Osteocyte (in vitro differentiated cells): ENCODE measurements at regions not wholly inside any gene's neighbourhood (a gene's known extent, or its start where the extent isn't known, plus 50 kb on each side); places are given as distances from the start of the nearest gene placed in this dataset.

Experiments
- DNase-seq: peaks from one replicate; pipeline ENCODE4 v3.0.0; 2021; ENCODE audit warnings: mixed read lengths; ENCODE audit not compliant: unreplicated experiment; ENCODE audit errors: extremely low spot score
- H3K27ac Mint-ChIP-seq: one replicate; pipeline ENCODE4 v1.8.0; 2021; ENCODE audit warnings: mild to moderate bottlenecking, mixed read lengths; ENCODE audit not compliant: unreplicated experiment
- H3K27me3 Mint-ChIP-seq: one replicate; pipeline ENCODE4 v1.8.0; 2021; ENCODE audit warnings: mixed read lengths; ENCODE audit not compliant: unreplicated experiment
- H3K36me3 Mint-ChIP-seq: one replicate; pipeline ENCODE4 v1.8.0; 2021; ENCODE audit warnings: mixed read lengths; ENCODE audit not compliant: unreplicated experiment
- H3K4me1 Mint-ChIP-seq: one replicate; pipeline ENCODE4 v1.8.0; 2021; ENCODE audit warnings: mixed read lengths; ENCODE audit not compliant: unreplicated experiment
- H3K4me3 Mint-ChIP-seq: one replicate; pipeline ENCODE4 v1.8.0; 2021; ENCODE audit warnings: mild to moderate bottlenecking, moderate library complexity, mixed read lengths; ENCODE audit not compliant: unreplicated experiment
- H3K9me3 Mint-ChIP-seq: one replicate; pipeline ENCODE4 v1.8.0; 2021; ENCODE audit warnings: mixed read lengths; ENCODE audit not compliant: unreplicated experiment
- CTCF ChIP-seq: fragments of 200-600 bp; sonication (generic); IDR thresholded peaks from 2 replicates; pipeline ENCODE4 v1.5.0; 2021; ENCODE audit warnings: antibody characterized with exemption, mild to moderate bottlenecking, moderate library complexity

DNA sequence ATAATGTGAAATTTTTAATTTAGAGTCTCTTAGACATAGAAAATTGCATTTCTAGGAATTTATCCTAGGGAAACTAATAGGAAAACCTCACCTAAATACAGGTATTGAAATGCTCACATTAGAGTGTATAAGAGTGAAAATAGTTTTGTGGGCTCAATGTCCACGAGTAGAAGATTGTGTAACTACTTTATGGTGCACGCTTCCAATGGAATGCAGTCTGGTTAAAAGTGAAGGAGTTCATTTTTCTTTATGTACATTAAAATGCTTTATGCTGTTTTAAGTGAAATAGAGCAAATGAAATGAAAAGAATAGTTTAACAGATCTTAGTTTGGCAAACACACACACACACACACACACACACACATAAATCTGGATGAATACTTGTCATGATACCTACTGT, 278.2 kb downstream of the USP25 start:
- Mint-ChIP-seq H3K9me3 (peaks cover 13% of the 10 kb centered on the region), H3K36me3 (no peaks in the 10 kb centered on the region), H3K27ac (no peak overlapping the region), H3K4me3 (no peak overlapping the region), H3K27me3 (no peaks in the 10 kb centered on the region), H3K4me1 (peaks cover 7% of the 10 kb centered on the region)
- TF ChIP-seq CTCF: no peak
- no peak for DNase-seq

DNA sequence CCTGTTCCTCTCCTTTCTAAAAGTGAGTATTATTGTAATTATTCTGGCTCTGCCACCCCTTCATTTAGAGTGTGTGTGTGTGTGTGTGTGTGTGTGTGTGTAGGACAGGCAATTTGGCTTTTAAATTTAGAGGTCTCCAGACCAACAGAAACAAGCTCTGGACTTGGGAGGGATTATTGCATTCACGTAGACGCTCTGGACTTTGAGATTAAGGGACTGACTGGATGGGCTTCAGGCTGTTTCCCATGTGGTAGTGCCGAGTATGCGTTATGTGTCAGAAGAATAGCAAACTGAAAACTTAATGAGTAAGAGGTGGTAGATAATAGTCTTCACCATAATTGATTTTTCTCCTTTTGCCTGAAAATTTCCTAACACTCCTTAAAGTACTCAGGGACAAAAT, 281.9 kb downstream of the USP25 start:
- H3K27ac Mint-ChIP-seq: no peak overlapping the region
- H3K4me1 Mint-ChIP-seq: peaks cover 1% of the 10 kb centered on the region
- DNase-seq: no peak
- TF ChIP-seq CTCF: no peak
- H3K9me3 Mint-ChIP-seq: peaks cover 13% of the 10 kb centered on the region
- no peaks in the 10 kb centered on the region for H3K36me3 Mint-ChIP-seq
- H3K4me3 Mint-ChIP-seq: no peak overlapping the region
- no peaks in the 10 kb centered on the region for H3K27me3 Mint-ChIP-seq

- Mint-ChIP-seq H3K27ac (no peak overlapping the region), H3K9me3 (peaks cover 13% of the 10 kb centered on the region)
Observed at GRCh38 chr21:16013570-16013969, 283.8 kb downstream of the USP25 start.

GRCh38 chr21:16020878-16021277, 291.1 kb downstream of the USP25 start:
- H3K4me3 Mint-ChIP-seq: no peak overlapping the region
- H3K27ac Mint-ChIP-seq: no peak overlapping the region
- H3K9me3 Mint-ChIP-seq: peaks cover 11% of the 10 kb centered on the region
- no peak for TF ChIP-seq CTCF
- no peak for DNase-seq
- H3K4me1 Mint-ChIP-seq: no peaks in the 10 kb centered on the region
- H3K36me3 Mint-ChIP-seq: no peaks in the 10 kb centered on the region
- H3K27me3 Mint-ChIP-seq: no peaks in the 10 kb centered on the region

More at GRCh38 chr21:16013570-16013969, 283.8 kb downstream of the USP25 start:
- H3K36me3 Mint-ChIP-seq: no peaks in the 10 kb centered on the region
- no peak for TF ChIP-seq CTCF
- H3K27me3 Mint-ChIP-seq: no peaks in the 10 kb centered on the region
- no peaks in the 10 kb centered on the region for H3K4me1 Mint-ChIP-seq
- DNase-seq: no peak
- no peak overlapping the region for H3K4me3 Mint-ChIP-seq

DNA sequence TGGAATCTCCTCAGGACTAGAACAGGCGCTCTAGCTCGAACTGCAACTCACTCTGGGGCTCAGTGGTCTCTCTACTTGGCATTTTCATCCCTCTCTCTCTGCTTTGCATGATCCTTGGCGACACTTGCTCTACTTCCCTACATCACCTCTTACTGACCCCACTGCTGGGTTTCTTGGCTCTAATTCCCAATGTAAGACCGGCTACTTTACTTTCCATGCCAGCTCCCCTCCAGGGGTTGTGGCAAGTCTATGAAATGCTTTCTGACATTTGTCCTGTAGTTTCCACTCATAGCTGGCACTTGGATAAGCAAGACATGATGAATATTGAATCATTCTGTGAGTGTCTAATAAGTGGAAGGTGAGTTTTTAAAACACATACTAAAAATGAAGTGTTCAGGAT, 292.3 kb downstream of the USP25 start:
- no peaks in the 10 kb centered on the region for H3K27me3 Mint-ChIP-seq
- no peak overlapping the region for H3K4me3 Mint-ChIP-seq
- no peak for TF ChIP-seq CTCF
- H3K36me3 Mint-ChIP-seq: no peaks in the 10 kb centered on the region
- peaks cover 11% of the 10 kb centered on the region for H3K9me3 Mint-ChIP-seq
- no peaks in the 10 kb centered on the region for H3K4me1 Mint-ChIP-seq
- no peak overlapping the region for H3K27ac Mint-ChIP-seq
- DNase-seq: no peak
